ENCODE measurements at regions not wholly inside any gene's neighbourhood (a gene's known extent, or its start where the extent isn't known, plus 50 kb on each side); places are given as distances from the start of the nearest gene placed in this dataset.
"Not testable (repeated sequence)": the region's sequence is repeated elsewhere in the genome, so short reads cannot be mapped to it uniquely, and the experiment has no call there.

GRCh38 chr1:157380523-157380922, 171.8 kb downstream of the FCRL5 start:
- no peak overlapping the region for H2AFZ ChIP-seq (ENCODE audit: low read length)

DNA sequence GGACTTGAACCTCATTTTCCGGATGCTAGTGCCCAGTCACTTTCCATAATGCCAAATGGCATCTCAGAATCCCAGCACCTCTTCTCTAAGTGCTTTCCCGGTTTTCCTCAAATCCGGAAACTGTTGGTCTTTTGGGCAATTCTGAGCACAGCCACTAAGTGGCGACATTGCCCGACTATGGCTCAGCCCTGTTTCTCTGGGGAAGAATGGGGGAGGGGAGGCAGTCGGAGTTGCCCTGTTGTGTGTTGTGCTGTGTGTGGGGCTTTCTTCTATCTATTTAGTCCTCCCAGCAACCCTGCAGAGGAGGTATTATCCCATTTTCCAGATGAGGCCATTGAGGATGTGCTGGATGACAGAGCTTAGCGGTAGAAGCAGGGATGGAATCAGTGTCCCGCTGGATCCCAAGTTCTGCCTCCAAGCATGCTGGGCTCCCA, 175.0 kb downstream of the FCRL5 start:
- Histone ChIP-seq H3K4me2 (ENCODE audit: low read depth, low read length, poor library complexity, severe bottlenecking) (peak overlapping the region; percentile 26), H2AFZ (ENCODE audit: low read length) (peak overlapping the region; percentile 80)
- H3K4me1 ChIP-seq (ENCODE audit: insufficient read depth, low read length, poor library complexity, severe bottlenecking); H3K9me3 ChIP-seq (ENCODE audit: insufficient read depth, low read depth, low read length); H3K9ac ChIP-seq (ENCODE audit: low read depth, low read length, poor library complexity, severe bottlenecking); H4K20me1 ChIP-seq (ENCODE audit: insufficient read depth, low read length, poor library complexity, severe bottlenecking); H3K27me3 ChIP-seq (ENCODE audit: insufficient read depth, low read length, poor library complexity, severe bottlenecking); H3F3A ChIP-seq (ENCODE audit: low read depth); H3K4me3 ChIP-seq (ENCODE audit: low read length, poor library complexity, severe bottlenecking); H3K79me2 ChIP-seq (ENCODE audit: insufficient read depth, low read length); H3K36me3 ChIP-seq (ENCODE audit: insufficient read depth, low read length); H3K9me2 ChIP-seq (replicated peaks; ENCODE audit: low read depth, low read length): not testable (repeated sequence)
- TF ChIP-seq, protein P1, sequence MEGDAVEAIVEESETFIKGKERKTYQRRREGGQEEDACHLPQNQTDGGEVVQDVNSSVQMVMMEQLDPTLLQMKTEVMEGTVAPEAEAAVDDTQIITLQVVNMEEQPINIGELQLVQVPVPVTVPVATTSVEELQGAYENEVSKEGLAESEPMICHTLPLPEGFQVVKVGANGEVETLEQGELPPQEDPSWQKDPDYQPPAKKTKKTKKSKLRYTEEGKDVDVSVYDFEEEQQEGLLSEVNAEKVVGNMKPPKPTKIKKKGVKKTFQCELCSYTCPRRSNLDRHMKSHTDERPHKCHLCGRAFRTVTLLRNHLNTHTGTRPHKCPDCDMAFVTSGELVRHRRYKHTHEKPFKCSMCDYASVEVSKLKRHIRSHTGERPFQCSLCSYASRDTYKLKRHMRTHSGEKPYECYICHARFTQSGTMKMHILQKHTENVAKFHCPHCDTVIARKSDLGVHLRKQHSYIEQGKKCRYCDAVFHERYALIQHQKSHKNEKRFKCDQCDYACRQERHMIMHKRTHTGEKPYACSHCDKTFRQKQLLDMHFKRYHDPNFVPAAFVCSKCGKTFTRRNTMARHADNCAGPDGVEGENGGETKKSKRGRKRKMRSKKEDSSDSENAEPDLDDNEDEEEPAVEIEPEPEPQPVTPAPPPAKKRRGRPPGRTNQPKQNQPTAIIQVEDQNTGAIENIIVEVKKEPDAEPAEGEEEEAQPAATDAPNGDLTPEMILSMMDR (conservative IDR thresholded peaks at IDR 0.05; ENCODE audit: low read length): peak; percentile 87

More at GRCh38 chr1:157380523-157380922, 171.8 kb downstream of the FCRL5 start:
- H3F3A ChIP-seq (ENCODE audit: low read depth): no peaks in the 10 kb centered on the region
- no peak for TF ChIP-seq EZH2phosphoT487 (IDR thresholded peaks at IDR 0.05; ENCODE audit: borderline replicate concordance)
- TF ChIP-seq, protein P1 (conservative IDR thresholded peaks at IDR 0.05; ENCODE audit: low read length): no peak
- H3K4me3 ChIP-seq (ENCODE audit: low read length, poor library complexity, severe bottlenecking): no peak overlapping the region
- no peaks in the 10 kb centered on the region for H3K27me3 ChIP-seq (ENCODE audit: insufficient read depth, low read length, poor library complexity, severe bottlenecking)
- H3K9me3 ChIP-seq (ENCODE audit: insufficient read depth, low read depth, low read length): no peaks in the 10 kb centered on the region
- peaks cover 19% of the 10 kb centered on the region for H3K4me1 ChIP-seq (ENCODE audit: insufficient read depth, low read length, poor library complexity, severe bottlenecking)
- no peaks in the 10 kb centered on the region for H3K36me3 ChIP-seq (ENCODE audit: insufficient read depth, low read length)
- no peaks in the 10 kb centered on the region for H3K9me2 ChIP-seq (replicated peaks; ENCODE audit: low read depth, low read length)
- H3K79me2 ChIP-seq (ENCODE audit: insufficient read depth, low read length): no peaks in the 10 kb centered on the region
- no peak overlapping the region for H3K9ac ChIP-seq (ENCODE audit: low read depth, low read length, poor library complexity, severe bottlenecking)
- no peaks in the 10 kb centered on the region for H4K20me1 ChIP-seq (ENCODE audit: insufficient read depth, low read length, poor library complexity, severe bottlenecking)
- no peak overlapping the region for H3K4me2 ChIP-seq (ENCODE audit: low read depth, low read length, poor library complexity, severe bottlenecking)

DNA sequence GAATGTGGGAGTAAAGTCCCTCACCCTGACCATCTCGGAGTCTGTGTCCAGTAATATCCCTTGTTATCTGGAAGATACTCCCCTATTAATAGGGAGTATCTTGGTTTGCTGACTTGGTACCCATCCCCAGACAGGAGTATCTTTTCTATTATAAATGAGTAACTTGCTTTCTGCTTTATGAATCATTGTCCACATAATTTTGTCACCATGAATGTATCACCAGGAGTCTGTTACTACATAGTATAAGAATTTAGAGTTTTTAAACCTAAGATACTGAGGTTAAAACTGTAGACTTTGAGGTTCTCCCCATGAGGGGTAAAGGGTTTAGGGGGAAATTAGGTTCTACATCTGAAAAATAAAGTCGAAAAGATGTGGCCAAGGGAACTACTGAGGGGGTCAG, 175.6 kb downstream of the FCRL5 start:
- Histone ChIP-seq H3K79me2 (ENCODE audit: insufficient read depth, low read length) (no peaks in the 10 kb centered on the region), H4K20me1 (ENCODE audit: insufficient read depth, low read length, poor library complexity, severe bottlenecking) (no peaks in the 10 kb centered on the region), H3K9me3 (ENCODE audit: insufficient read depth, low read depth, low read length) (no peaks in the 10 kb centered on the region), H3K4me1 (ENCODE audit: insufficient read depth, low read length, poor library complexity, severe bottlenecking) (peaks cover 10% of the 10 kb centered on the region), H3K4me3 (ENCODE audit: low read length, poor library complexity, severe bottlenecking) (no peak overlapping the region), H3K27me3 (ENCODE audit: insufficient read depth, low read length, poor library complexity, severe bottlenecking) (no peaks in the 10 kb centered on the region), H3K9me2 (replicated peaks; ENCODE audit: low read depth, low read length) (no peaks in the 10 kb centered on the region), H3K9ac (ENCODE audit: low read depth, low read length, poor library complexity, severe bottlenecking) (no peak overlapping the region), H2AFZ (ENCODE audit: low read length) (peak overlapping the region; percentile 80), H3K36me3 (ENCODE audit: insufficient read depth, low read length) (no peaks in the 10 kb centered on the region), H3F3A (ENCODE audit: low read depth) (no peaks in the 10 kb centered on the region), H3K4me2 (ENCODE audit: low read depth, low read length, poor library complexity, severe bottlenecking) (no peak overlapping the region)
- TF ChIP-seq, protein P1 (conservative IDR thresholded peaks at IDR 0.05; ENCODE audit: low read length): no peak
- no peak for TF ChIP-seq EZH2phosphoT487 (IDR thresholded peaks at IDR 0.05; ENCODE audit: borderline replicate concordance)

- not testable (repeated sequence) for H3K27me3 ChIP-seq (ENCODE audit: insufficient read depth, low read length, poor library complexity, severe bottlenecking); H3K9ac ChIP-seq (ENCODE audit: low read depth, low read length, poor library complexity, severe bottlenecking); H3K4me2 ChIP-seq (ENCODE audit: low read depth, low read length, poor library complexity, severe bottlenecking); H3K9me3 ChIP-seq (ENCODE audit: insufficient read depth, low read depth, low read length); H4K20me1 ChIP-seq (ENCODE audit: insufficient read depth, low read length, poor library complexity, severe bottlenecking); H3K4me3 ChIP-seq (ENCODE audit: low read length, poor library complexity, severe bottlenecking); H2AFZ ChIP-seq (ENCODE audit: low read length); H3K79me2 ChIP-seq (ENCODE audit: insufficient read depth, low read length); H3K9me2 ChIP-seq (replicated peaks; ENCODE audit: low read depth, low read length); H3K36me3 ChIP-seq (ENCODE audit: insufficient read depth, low read length); H3F3A ChIP-seq (ENCODE audit: low read depth)
- H3K4me1 ChIP-seq (ENCODE audit: insufficient read depth, low read length, poor library complexity, severe bottlenecking): peaks cover 12% of the 10 kb centered on the region
Measured at GRCh38 chr1:157372311-157372710, 180.0 kb downstream of the FCRL5 start.

Measured in Loucy (cell line).